DMS53 (cell line): ENCODE measurements at regions not wholly inside any gene's neighbourhood (a gene's known extent, or its start where the extent isn't known, plus 50 kb on each side); places are given as distances from the start of the nearest gene placed in this dataset.
"Not testable (repeated sequence)": the region's sequence is repeated elsewhere in the genome, so short reads cannot be mapped to it uniquely, and the experiment has no call there.

Experiments used
- DNase-seq: peaks from one replicate; lab custom pipeline; 2025; lab: John Stamatoyannopoulos, UW

DNA sequence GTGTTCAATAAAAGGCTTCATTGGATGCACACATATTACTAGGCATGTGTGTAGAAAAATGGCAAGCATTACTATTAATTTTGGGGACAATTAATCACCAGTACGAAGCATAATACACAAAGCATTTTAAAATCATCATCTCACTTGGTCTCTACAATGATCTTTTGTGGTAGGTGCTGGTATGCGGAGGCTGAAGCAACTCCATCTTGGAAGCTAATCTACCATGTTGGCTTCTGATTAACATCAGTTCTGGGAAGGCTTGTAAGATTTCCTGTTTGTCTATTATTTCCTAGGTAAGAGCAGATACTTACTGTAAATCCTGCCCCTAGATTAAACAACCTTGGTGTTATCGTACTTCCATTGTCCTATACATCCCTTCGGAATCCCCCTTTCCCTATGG is 121.7 kb upstream of the RUNX1 start:
- DNase-seq, result no peak

DNA sequence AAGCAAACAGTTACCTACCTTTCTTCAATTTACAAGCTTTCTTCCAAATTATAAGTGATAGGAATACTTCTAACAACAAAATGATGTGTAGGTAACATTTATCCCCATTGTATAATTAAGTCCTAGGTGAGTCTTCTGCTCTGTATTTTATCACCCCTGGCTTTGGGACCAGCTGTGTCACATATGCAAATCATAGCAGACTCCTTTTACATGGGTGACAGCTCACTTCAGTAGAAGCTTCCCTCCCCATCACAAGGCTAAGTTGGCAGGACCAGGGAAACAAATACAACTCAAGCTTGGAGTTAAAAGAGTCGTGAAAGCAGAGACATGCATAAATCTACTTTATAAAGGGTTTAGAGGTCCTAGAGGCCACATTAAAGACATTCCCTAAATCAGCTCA is 121.1 kb upstream of the RUNX1 start:
- DNase-seq, result no peak

- DNase-seq, result no peak
Observed at GRCh38 chr21:35169574-35169973, 120.5 kb upstream of the RUNX1 start.

- no peak for DNase-seq
Observed at GRCh38 chr21:35168735-35169134, 119.6 kb upstream of the RUNX1 start.

DNA sequence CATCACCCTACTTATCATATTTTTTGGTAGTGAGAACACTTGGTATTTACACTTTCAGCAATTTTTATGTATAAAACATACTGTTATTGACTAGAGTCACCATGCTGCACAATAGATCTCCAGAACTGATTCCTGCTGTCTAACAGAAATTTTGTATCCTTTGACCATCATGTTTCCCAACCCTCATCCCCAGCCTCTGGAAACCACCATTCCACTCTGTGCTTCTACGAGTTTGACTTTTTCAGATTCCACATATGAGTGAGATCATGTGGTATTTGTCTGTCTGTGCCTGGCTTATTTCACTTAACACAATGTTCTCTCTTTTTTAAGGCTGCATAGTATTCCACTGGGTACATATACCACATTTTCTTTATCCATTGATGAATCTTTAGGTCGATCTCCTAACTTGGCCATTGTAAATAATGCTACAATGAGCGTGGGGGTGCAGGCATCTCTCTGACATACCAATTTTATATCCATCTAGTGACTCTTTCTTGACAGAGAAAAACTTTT is 115.9 kb upstream of the RUNX1 start:
- no peak for DNase-seq

DNA sequence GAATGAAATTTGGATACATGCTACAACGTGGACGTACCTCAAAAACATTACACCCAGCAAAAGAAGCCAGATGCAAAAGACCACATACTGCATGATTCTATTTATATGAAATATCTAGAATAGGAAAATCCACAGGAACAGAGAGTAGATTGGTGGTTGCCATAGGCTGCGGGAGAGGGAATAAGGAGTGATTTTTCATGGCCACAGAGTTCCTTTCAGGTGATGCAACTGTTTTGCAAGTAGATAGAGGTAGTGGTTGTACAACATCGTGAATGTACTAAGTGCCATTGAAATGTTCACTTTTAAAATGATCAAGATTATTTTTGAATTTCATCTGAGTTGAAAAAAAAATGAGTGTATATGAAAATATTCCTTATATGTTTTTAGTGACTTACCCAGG is 115.3 kb upstream of the RUNX1 start:
- DNase-seq, result no peak

- DNase-seq, result no peak
Observed at GRCh38 chr21:35163411-35163810, 114.3 kb upstream of the RUNX1 start.

DNA sequence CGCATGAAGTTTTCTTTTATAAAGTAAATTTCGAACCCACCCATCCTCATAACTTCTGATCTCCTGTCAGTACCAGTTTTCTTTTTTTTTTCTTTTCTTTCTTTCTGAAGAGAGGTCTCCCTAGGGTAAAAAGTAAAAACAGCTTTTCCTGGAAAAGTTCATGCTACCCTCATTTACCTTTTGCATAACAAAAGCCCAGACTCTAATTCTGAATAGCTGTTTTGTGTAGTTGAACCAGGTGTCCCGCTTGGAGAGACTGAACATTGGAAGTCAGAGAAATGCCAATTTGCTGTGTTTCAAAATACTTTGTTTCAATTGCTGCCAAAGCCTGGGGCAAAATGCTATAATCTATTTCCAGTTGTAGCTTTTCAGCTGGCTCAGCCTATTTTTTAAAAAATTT is 113.7 kb upstream of the RUNX1 start:
- no peak for DNase-seq

DNA sequence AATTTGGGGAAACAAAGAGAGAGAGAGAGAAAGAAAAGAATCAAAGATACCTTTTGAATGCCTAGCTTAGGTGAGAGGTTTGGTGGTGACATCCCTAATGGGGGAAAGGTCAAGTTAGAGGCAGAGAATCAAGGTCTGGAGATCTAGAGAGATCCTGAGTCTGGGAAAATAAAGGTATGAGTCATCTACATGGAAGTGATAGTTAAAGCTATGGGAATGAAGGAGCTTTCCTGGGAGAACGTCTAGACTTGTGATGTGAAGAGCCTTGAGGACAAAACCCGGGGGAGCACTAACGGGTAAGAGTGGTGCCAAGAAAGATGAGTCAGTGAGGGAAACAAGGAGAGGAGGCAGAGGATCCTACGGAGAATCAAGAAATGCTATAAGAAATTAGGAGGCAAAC is 110.8 kb upstream of the RUNX1 start:
- DNase-seq, result peak; percentile 4

- not testable (repeated sequence) for DNase-seq
Observed at GRCh38 chr21:35157374-35157773, 108.3 kb upstream of the RUNX1 start.

DNA sequence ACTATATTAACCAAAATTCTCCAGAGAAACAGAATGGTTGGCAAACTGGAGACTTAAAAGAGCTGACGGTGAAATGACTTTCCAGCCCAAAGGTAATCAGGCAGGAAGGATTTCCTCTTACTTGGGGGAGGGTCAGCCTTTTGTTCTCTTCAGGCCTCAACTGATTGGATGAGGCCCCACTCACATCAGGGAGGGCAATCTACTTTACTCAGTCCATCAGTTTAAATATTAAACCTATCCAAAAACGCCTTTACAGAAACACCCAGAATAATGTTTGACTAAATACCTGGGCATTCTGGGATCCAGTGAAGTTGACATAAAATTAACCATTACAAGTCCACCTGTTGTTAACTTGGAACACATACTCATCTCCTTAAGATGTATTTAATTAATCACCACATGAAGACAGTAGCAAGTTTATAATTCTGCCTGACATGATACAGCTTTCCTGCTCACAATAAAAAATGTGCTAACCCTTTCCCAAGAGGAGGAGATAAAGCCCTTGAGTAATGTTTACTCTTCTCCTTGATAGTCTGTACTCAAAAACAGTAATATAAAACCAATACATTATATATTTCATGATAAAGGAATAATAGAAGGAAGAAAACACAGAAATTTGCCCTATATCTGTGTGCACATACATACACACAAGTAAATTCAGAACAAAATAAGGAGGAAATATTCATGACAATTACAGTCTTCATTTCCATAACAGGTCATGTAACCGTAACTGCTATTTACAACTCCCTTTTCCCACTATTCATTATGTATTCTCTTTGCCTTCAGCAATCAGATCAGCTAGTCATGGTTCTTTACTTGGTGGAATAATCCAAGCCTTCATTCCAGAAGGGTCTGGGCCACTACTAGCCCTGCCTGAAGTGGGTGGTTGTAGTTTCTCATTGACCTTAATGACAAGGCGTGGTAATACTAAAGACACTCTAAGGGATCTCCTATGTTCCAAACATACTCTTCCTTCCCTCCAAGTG is 107.5 kb upstream of the RUNX1 start:
- peak; percentile 78 for DNase-seq

DNA sequence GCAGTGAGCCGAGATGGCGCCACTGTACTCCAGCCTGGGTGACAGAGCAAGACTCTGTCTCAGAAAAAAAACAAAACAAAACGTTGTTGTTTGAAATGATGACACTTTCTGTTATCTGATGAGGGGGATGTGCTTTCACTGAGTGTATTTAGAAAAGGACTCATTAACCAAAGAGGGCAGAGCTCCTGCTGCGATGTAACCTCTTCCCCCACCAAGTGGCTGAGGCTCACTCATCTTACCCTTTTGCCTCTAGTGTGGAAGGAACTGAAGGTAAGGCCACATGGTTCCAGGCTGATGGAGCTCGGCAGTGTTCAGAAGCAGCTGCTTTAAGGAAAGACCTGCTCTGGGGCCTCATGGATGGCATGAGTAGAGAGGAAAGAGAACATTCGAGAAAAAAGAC is 105.7 kb upstream of the RUNX1 start:
- DNase-seq, result no peak

DNA sequence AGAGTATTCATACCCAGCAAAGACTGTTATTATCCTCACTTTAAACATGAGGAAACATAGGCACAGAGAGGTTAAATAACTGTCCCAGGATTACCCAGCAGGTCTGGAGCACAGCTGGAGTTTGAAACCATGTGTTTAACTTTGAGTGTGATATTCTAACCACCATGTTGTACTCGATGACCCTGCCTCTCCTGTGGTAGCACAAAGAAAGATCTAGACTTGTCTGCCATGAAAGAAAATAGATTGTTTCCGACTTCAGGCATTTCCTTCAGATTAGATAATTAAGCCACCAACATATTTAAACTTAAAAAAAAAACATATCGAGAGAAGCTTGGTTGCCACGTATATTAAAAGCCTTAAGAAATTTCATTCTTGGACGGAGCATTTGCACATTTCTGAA is 104.6 kb upstream of the RUNX1 start:
- no peak for DNase-seq

DNA sequence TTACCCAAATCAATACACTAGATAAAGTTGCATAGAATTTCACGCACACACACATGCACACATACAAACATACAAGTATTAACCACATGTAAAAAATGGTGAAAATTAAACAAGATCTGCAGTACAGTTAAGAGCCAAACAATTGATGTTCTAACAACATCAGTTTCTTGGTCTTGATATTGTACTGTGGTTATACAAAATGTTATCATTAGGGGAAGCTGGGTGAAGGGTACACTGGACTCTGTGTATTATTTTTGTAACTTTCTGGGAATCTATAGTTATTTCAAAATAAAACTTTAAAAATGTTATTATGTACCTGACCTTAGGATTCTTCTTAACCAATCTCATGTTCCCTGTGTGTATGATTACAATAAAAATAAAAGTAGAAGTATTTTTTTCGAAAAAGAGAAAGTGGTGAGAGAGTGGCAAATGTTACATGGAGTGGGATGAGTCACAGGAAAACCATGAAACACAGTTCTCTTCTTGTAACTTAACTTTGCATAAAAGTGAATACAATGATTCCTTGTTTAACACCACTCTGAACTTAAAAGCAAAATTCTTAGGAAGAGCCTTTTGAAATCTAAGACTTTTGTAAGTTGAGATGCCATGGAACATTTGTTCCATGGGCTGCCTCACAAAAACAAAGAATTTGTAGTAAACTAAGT is 101.6 kb upstream of the RUNX1 start:
- no peak for DNase-seq

DNA sequence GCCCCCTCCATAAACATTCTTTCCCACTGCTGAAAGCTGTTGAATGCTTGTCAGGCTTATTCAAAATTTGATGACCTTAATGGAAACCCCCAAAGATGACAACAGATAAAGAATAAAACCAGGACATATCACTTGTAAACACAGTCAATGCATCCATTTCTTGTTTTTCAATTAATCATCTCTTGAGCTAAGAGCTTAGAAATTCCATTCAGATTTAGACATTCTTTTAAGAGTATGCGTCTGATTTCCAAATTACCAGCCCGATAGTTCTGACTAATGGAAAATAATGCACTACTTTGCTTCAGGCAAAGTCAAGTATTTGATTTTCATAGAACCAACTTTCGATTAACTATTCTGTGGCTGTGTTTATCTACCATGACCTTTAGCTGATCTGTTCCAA is 100.6 kb upstream of the RUNX1 start:
- no peak for DNase-seq

GRCh38 chr21:35147439-35147838 is 98.3 kb upstream of the RUNX1 start:
- DNase-seq, result no peak

DNA sequence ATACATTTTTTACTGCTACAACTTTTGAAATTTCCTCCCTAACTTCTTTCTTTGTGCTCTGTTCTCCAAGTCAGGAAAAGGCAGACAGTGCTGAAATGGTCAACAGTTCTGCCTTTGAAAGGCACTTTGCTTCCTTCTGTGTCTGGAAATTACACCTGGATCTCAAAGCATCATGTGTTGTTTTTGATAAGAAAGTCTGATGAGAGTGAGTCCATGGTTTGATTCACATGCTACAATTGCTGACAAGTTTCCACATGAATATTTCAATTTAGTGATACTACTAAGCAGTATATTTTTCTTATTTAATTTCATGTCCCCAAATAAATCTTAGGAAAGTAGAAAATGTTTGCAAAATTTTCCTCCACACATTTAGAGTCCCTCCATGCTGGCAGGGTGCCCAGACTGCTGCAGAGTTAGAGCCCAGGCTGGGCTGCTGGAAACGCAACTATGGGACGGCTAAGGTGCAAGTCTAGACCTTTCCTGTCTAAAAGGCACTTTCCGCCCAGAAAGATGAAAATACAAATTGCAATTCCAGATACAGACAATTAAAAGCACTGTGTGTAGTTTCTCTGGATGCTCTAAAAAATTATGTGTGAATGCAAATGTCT is 96.6 kb upstream of the RUNX1 start:
- no peak for DNase-seq

GRCh38 chr21:35144978-35145377 is 95.9 kb upstream of the RUNX1 start:
- no peak for DNase-seq

DNA sequence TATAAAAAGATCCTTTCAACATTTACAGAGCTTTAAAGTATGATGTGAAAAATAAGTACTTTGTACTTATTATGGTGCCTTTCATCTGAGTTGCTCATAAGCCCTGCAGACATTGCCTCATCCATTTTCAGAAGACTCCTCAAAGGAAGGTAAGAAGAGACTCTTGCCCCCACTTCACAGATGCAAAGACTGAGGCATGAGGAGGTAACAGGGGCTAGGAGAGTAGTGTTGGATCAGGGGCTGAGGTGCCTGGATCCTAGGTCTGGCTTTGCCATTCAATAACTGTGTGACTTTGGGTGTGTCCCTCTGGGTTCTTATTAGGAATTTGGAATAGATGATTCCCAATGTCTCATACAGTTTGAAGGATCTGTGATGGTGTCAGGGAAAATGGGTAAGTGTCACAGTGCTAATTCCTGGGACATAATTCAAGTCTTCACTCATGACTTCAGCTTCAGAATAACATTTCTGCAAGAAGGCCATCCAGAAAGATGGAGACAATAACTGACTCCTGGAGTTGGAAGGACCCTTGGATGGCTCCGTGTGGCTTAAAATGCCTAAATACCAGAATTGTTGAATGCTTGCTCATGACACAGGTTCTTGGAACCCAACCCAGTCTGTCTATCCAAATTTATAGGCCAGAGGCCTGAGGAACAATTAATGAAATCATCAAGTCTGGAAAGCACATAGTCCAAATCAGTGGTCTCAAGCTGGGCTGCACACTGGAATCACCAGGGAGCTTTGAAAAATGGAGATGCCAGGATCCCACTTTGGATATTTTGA is 93.1 kb upstream of the RUNX1 start:
- DNase-seq, result no peak

GRCh38 chr21:35139382-35139715 is 90.2 kb upstream of the RUNX1 start:
- no peak for DNase-seq

GRCh38 chr21:35138665-35139381 is 89.7 kb upstream of the RUNX1 start:
- DNase-seq, result no peak
